ENCODE measurements at regions not wholly inside any gene's neighbourhood (a gene's known extent, or its start where the extent isn't known, plus 50 kb on each side); places are given as distances from the start of the nearest gene placed in this dataset.

DNA sequence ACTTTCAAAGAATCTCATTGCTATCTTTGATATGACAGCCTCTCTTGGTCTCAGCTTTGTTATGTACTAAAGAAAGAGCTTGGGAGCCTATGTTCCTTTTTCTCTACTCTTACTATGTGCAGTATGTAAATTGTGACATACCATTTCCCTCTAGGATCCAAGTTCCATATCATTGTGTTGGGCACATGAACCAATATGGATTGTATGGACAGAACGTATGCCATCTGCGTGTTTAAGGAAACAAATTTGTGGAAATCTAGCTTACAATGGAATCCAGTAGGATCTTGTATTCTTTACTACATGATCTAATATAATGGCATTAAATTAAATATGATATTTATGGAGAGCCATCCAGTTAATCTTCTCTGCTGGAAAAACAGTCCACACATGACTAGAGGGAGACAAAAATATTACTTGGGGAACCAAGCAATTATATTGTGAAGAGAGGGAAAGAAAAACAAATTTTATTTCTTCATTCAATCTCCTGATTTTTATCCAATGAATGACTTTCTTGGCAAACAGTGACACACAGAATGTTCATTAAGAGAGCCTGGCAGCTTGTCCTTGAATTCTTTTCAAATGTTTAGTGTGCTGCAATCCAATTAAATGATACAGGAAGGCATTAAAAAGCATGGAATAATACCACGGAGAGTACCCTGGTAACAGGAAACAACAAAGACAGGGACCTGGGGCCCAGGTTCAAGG lies 106.5 kb upstream of the DAB1 start:
- DNase-seq, result no peak

- DNase-seq, result no peak
Measured at GRCh38 chr1:57522575-57522974, 98.7 kb upstream of the DAB1 start.

DNA sequence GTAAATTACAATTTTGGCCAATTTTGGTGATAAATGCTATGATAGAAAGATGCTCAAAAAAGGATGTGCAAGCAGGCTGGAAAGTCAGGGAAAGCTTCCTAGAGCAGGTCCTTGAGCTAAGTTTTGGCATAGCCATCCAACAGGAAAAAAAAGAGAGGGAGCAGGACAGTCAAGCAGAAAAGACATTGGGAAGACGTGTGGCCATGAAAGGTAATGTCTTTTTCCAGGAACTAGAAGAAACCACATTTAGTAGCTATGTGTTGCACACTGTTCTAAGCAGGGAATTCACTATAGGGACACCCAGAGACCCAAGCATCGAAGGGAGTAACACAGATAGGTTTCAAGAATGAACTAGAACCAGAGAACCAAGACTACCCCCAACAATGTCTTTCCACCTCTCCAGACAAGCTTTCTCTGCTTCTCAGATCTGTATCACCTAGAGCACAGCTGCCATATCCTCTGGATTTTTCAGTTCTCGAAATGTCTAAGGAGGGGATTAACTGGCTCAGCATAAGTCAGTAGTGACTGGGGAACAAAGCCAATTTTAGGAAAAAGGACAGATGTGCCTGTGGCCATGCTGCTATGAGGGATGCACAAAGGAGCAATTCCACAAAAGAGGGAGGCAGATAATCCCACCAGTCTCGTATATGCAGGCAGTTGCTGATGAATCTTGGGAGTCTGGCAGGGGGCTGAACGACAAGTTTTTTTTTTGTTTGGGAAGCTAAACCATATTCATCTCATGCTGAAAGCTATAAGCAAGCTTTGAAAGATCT lies 97.1 kb upstream of the DAB1 start:
- DNase-seq, result no peak

DNA sequence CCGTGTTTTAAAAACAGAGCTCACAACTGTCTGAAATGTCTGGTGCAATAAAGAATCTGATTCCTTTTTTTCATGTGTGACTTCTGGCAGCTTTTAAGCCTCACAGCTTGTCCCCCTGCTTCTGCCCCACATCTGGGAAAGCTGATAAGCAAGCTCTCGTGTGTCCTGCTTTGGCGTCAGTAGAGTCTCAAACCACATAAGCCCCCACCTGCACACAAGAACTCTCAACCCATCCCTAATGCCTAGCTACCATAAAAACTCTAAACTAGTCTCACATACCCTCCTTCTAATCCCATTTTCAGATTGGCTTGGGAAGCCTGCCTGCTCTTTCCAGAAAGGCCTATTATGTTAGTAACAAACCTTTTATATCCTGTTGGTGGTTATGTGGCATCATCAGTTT lies 94.6 kb upstream of the DAB1 start:
- no peak for DNase-seq

GRCh38 chr1:57517587-57518374 lies 93.9 kb upstream of the DAB1 start:
- DNase-seq, result no peak

GRCh38 chr1:57512386-57512785 lies 88.5 kb upstream of the DAB1 start:
- no peak for DNase-seq

DNA sequence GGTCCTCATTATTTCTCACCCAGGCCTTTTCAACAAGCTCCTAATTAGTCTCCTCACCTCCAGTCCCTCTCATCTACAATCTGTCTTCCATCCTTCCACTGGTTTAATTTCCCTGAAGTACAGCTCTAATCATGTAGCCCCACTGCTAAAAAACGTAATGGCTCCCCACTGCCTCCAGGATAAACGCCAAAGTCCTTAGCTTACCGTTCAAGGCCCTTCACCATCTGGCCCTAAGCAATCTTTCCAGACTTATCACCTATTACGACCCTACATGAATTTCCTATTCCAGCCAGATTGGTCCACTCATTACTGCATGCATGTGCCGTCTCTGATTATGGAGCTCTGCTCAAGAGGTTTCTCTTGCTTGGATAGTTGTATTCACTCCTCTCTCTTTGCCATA lies 83.1 kb upstream of the DAB1 start:
- DNase-seq, result no peak

- no peak for DNase-seq
Measured at GRCh38 chr1:57503337-57503736, 79.5 kb upstream of the DAB1 start.

GRCh38 chr1:57500136-57500830 lies 76.4 kb upstream of the DAB1 start:
- DNase-seq, result no peak

- no peak for DNase-seq
Measured at GRCh38 chr1:57494530-57495079, 70.7 kb upstream of the DAB1 start.

DNA sequence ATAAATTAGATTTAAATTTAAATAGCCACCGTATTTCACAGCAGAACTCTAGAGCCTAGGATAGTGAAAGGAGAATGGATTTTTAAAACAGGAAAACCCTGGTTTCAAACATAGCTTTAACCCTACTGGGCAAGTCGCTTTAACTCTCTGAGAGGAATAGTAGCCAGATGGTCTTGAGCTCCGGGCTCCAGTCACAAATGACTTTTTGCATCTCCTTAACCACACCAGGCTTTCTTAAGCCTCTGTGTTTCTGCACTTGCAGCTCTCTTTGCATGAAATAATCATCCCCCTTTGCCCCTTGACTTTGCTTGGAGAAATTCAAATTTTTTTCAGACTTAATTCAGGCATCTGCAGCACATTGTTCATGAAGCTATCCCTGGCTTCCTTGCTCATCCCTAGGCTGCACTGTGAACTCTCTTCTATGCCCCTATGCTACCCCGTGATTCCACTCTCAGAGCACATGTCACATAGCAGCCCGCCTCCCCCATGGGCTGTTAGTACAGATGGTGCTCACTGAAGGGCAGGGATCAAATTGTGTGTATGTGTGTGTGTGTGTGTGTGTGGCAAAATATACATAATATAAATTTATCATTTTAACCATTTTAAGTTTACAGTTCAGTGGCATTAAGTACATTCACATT lies 68.8 kb upstream of the DAB1 start:
- peak; percentile 50 for DNase-seq

- DNase-seq, result no peak
Measured at GRCh38 chr1:57489358-57490036, 65.6 kb upstream of the DAB1 start.

DNA sequence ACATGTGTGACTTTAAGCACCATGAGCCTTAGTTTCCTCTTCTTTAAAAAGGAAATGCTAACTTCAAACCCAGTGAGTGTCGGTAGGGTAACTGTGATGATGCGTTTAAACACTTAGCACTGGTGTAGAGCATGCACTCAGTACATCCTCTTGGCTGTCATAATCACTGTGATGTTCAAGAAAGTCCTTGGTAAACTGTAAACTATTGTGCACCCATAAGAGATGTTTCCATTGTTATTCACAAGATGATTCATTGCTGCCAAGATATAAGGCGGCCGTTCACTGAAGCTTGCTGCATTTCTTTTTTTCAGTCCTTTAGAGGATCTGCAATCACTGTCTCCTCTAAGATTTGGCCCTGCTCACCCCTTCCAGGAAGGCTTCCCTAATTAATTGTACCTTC lies 61.8 kb upstream of the DAB1 start:
- DNase-seq, result no peak

DNA sequence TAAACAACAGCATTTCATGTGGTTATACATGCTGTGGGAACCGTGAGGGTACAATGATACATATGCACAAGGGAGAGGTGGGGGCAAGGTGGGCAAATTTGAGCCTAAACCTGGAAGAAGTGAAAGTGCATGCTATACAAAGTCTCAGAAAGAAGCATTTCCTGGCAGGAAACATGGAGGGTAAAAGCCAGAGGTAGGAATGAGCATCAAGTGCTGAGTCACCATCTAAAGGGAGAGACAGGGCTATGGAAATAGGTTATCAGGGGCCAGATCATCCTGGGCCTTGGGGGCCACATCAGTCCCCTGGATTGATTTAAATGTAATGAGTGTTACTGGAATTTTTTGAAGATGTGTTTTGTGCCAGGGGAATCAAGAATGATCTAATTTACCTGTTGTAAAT lies 60.1 kb upstream of the DAB1 start:
- DNase-seq, result no peak

DNA sequence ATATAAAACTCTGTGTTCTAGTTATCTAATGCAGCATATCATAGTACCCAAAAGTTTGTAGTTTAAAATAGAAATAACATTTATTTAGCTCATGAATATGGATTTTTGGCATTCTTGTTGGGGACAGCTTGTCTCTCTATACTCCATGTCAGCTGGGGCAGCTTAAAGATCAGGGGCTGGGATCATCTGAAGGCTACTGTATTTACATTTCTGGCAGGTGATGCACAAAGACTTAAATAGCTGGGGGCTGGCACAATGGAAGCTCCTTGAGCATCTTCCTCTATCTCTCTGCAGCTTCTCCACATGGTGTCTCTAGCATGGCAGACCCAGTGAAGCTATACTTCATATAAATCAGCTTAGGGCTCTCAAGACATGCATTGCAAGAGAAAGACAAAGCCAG lies 55.6 kb upstream of the DAB1 start:
- no peak for DNase-seq

DNA sequence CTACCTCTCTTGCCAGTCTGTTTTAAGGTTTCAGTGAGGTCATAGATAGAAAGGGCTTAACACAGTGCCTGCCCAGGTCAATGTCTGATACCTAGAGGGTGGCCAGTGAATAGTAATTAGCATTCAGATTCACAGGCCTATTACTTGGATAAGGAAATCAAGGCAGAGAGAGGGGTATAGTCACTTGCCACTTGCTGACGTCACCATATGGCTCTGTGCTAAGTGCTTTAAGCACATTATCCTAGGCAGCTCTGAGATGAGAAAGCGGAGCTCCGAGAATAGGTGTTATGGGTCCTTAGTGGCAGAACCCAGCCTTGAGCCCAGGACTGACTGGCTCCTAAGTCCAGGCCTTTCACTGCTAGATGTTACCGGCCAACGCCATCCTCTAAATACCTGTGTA lies 51.5 kb upstream of the DAB1 start:
- no peak for DNase-seq

DNA sequence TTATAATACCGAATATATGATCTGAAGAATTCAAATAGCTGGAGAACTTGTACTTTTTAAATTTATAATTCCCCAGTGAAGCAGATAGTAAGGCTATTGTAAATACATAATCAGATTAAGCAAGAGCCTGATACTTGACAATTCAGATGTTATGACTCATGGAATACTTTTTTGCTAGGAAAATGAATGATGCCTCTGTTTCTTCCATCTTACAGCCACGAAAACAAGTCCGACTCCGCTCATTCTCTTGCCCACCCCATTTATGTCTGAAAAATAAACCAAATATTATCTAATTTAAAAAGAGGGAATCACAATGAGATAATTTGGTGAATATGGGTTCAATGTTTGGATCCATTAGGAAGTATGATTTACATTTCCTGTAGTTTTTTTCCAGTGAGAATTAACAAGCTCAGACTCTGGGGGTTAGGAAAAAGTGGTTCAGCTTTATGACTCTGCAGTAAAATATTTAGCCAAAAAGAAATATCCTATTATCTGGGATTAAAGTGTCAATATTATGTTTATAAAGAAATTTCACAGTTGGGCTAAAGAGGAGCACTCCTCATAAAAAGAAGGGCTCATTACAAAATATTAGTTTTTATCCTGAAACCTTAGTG lies 50.4 kb upstream of the DAB1 start:
- no peak for DNase-seq
